ENCODE measurements at regions not wholly inside any gene's neighbourhood (a gene's known extent, or its start where the extent isn't known, plus 50 kb on each side); places are given as distances from the start of the nearest gene placed in this dataset.

DNA sequence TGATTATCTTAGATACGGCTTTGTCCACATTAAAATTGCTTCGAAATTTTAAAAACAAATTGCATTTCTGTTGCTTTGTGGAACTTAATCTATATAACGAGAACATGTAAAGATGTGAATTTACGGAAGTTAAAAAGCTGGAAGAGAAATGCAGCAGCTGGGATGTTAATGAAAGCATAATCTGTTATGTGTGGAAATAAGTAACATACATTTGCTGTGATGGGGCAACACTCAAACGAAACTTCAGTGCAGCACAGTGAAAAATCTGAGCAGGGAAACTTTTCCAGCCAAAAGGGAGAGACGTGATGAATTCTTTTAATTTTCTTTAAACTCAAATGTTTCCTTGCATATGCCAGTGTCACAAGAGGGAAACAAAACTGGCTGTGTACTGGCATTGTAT, 276.7 kb upstream of the LMCD1 start:
- TF ChIP-seq, protein P1, sequence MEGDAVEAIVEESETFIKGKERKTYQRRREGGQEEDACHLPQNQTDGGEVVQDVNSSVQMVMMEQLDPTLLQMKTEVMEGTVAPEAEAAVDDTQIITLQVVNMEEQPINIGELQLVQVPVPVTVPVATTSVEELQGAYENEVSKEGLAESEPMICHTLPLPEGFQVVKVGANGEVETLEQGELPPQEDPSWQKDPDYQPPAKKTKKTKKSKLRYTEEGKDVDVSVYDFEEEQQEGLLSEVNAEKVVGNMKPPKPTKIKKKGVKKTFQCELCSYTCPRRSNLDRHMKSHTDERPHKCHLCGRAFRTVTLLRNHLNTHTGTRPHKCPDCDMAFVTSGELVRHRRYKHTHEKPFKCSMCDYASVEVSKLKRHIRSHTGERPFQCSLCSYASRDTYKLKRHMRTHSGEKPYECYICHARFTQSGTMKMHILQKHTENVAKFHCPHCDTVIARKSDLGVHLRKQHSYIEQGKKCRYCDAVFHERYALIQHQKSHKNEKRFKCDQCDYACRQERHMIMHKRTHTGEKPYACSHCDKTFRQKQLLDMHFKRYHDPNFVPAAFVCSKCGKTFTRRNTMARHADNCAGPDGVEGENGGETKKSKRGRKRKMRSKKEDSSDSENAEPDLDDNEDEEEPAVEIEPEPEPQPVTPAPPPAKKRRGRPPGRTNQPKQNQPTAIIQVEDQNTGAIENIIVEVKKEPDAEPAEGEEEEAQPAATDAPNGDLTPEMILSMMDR (IDR thresholded peaks at IDR 0.05): no peak
- no peak for TF ChIP-seq EP300 (IDR thresholded peaks at IDR 0.05)
- TF ChIP-seq POLR2AphosphoS5 (IDR thresholded peaks at IDR 0.05): no peak

Data from stomach (tissue), 4 donors.